Left ventricle myocardium inferior (tissue), 1 donor: ENCODE measurements at regions not wholly inside any gene's neighbourhood (a gene's known extent, or its start where the extent isn't known, plus 50 kb on each side); places are given as distances from the start of the nearest gene placed in this dataset.

Experiments
- DNase-seq: peaks from one replicate; pipeline ENCODE4 v3.0.0-alpha.2; 2020
- H3K27ac ChIP-seq: fragments of 200-600 bp; replicated peaks from 2 replicates; pipeline ENCODE4 v1.8.0; 2021
- H3K27me3 ChIP-seq: fragments of 200-600 bp; 2 replicates; pipeline ENCODE4 v1.8.0; 2021; ENCODE audit warnings: low read depth
- H3K36me3 ChIP-seq: fragments of 200-600 bp; 2 replicates; pipeline ENCODE4 v1.8.0; 2021
- H3K4me1 ChIP-seq: fragments of 200-600 bp; 2 replicates; pipeline ENCODE4 v1.8.0; 2021
- H3K4me3 ChIP-seq: fragments of 200-600 bp; 2 replicates; pipeline ENCODE4 v1.8.0; 2021; ENCODE audit warnings: mild to moderate bottlenecking, moderate library complexity
- H3K9me3 ChIP-seq: fragments of 200-600 bp; replicated peaks from 2 replicates; pipeline ENCODE4 v1.8.0; 2021
- intact Hi-C: fragments of 100-400 bp; cut with micrococcal nuclease; formaldehyde crosslinking; loops from one replicate; pipeline ENCODE4 v1.11.0; 2022
- TF ChIP-seq, protein P1 (sequence below): fragments of 200-600 bp; IDR thresholded peaks from 2 replicates; pipeline ENCODE4 v1.8.0; 2021; ENCODE audit warnings: antibody characterized with exemption, mild to moderate bottlenecking, borderline replicate concordance
- donor health status: DM: no; HTN: yes; CAD: no; lungs with severe emphysema.

DNA sequence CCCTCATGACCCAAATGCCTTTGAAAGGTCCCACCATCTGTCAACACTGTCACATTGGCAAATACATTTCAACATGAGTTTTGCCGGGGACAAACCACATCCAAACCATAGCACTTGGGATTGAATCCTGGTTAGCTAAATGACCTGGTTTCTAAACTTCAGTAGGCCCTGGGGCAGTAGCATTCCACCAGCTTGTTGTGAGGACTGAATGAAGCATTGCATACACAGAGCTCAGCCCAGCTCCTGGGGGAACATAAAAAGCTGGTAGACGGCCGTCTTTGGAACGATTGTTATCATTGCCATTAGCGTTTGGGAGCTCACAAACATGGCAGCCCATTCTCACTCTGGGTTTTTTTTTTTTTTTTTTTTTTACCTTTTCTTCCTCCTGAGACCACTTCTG is 57.5 kb upstream of the CXCR4 start:
- DNase-seq, result no peak
- TF ChIP-seq, protein P1, sequence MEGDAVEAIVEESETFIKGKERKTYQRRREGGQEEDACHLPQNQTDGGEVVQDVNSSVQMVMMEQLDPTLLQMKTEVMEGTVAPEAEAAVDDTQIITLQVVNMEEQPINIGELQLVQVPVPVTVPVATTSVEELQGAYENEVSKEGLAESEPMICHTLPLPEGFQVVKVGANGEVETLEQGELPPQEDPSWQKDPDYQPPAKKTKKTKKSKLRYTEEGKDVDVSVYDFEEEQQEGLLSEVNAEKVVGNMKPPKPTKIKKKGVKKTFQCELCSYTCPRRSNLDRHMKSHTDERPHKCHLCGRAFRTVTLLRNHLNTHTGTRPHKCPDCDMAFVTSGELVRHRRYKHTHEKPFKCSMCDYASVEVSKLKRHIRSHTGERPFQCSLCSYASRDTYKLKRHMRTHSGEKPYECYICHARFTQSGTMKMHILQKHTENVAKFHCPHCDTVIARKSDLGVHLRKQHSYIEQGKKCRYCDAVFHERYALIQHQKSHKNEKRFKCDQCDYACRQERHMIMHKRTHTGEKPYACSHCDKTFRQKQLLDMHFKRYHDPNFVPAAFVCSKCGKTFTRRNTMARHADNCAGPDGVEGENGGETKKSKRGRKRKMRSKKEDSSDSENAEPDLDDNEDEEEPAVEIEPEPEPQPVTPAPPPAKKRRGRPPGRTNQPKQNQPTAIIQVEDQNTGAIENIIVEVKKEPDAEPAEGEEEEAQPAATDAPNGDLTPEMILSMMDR, result no peak
- intact Hi-C loops, result no loop called here
- Histone ChIP-seq H3K36me3 (no peaks in the 10 kb centered on the region), H3K9me3 (peaks cover under 1% of the 10 kb centered on the region), H3K4me3 (no peak overlapping the region), H3K4me1 (no peaks in the 10 kb centered on the region), H3K27ac (no peak overlapping the region), H3K27me3 (no peaks in the 10 kb centered on the region)

DNA sequence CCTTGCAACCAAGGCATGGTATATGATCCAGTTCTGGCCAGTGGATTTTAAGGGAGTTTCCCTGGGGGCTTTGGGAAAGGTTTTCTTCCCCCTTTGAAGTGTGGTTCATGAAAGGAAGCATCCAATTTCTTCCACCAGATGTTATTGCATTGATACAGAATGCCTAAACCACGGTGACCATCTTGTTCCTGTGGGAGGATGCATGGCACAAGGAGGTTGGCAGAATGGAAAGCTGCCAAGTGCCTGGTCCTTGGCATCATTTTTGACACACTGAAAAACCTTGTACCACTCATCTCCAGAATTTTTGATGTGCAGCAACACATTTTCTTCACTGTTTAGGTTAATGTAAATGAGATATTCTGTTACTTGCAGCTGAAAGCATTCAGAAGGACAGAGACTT is 55.2 kb upstream of the CXCR4 start:
- Histone ChIP-seq H3K27me3 (peaks cover 7% of the 10 kb centered on the region), H3K27ac (no peak overlapping the region), H3K9me3 (no peaks in the 10 kb centered on the region), H3K4me3 (no peak overlapping the region), H3K36me3 (no peaks in the 10 kb centered on the region), H3K4me1 (no peaks in the 10 kb centered on the region)
- intact Hi-C loops, result no loop called here
- DNase-seq, result no peak
- TF ChIP-seq, protein P1, result no peak

DNA sequence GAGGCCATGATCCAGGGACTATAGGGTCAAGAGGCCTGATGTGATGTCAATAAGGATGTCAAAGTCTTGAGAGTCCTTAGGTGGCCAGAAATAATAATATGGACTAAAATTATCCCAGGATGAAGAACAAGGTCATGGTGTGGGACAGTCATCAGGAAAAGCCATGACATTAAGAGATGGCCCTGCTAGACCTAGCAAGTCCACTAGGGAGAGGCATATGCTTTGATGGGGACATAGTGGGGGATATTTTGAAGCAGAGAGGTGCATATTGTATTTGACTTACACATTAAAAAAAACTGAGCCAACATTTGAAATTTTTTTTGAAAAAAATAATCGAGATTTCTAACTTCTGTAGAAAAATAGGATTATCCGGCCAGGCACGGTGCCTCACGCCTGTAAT is 53.3 kb upstream of the CXCR4 start:
- H3K9me3 ChIP-seq, result no peaks in the 10 kb centered on the region
- no peaks in the 10 kb centered on the region for H3K4me1 ChIP-seq
- intact Hi-C loops, result no loop called here
- H3K27ac ChIP-seq, result no peak overlapping the region
- H3K36me3 ChIP-seq, result no peaks in the 10 kb centered on the region
- TF ChIP-seq, protein P1, result no peak
- no peak for DNase-seq
- no peak overlapping the region for H3K4me3 ChIP-seq
- peaks cover 23% of the 10 kb centered on the region for H3K27me3 ChIP-seq

DNA sequence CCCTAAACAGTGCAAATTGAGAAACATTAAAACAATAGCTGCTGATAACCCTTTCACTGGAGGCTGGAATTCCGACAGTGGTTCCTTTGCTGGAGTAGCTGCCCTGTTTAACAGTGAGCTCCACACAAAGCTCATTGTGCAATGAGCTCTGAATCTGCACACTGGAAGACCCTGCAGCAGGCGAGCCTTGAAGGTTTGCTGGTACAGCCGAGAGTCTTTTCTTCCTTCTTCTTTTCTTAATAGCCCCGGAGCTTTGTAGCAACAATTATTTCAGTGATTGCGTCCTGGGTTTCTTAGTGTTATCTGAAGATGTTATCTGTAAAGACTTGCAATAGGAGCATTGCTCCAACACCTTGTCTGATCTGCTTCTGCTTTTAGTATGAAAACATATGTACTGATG is 50.8 kb upstream of the CXCR4 start:
- no peak overlapping the region for H3K4me3 ChIP-seq
- H3K27me3 ChIP-seq, result peaks cover 23% of the 10 kb centered on the region
- H3K36me3 ChIP-seq, result no peaks in the 10 kb centered on the region
- H3K9me3 ChIP-seq, result no peaks in the 10 kb centered on the region
- H3K27ac ChIP-seq, result no peak overlapping the region
- H3K4me1 ChIP-seq, result no peaks in the 10 kb centered on the region
- TF ChIP-seq, protein P1, result no peak
- DNase-seq, result no peak
- intact Hi-C loops, result no loop called here

DNA sequence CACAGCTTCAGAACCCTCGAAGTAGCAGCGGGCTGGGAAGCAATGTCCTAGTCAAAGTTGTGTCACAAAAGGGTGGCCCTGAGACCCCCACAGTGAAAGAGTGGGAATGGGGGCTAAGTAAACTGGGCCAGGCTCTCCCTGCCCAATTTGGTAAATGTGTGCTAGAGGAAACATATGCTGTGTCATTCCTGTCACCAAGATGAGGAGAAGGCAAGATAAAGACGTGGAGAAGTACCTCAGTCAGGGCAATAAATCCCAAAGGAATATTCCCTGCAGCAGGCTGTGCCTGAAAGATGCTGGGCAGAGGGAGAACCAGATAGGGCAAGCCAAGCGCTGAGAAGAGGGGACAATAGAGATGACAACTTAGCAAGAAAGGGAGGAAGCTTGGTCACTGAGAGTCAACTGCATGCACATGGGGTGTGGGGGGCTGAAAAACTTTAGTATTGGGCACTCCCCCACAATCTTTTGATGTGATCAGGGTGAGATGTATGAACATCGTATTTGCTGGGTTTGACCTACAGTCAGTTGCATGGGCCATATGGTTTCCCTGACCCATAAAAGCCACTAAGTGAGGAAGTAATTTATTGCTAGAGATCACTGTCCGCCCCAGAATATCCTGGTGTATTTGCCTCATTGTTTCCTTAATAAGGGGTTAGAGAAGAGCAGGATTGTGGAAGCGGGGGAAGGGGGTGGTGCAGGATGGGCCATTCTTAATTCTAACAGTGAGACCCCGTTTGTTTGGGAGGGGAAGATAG is 49.9 kb upstream of the CXCR4 start:
- intact Hi-C loops, result no loop called here
- Histone ChIP-seq H3K27ac (no peak overlapping the region), H3K9me3 (no peaks in the 10 kb centered on the region)

More for the DNA sequence above, 49.9 kb upstream of the CXCR4 start:
- no peak for DNase-seq
- Histone ChIP-seq H3K36me3 (no peaks in the 10 kb centered on the region), H3K27me3 (peaks cover 23% of the 10 kb centered on the region), H3K4me1 (no peaks in the 10 kb centered on the region), H3K4me3 (no peak overlapping the region)
- TF ChIP-seq, protein P1, result no peak
